Activated naive CD8-positive, alpha-beta T cell treated with anti-CD3 and anti-CD28 coated beads, Interleukin-2, amount 50 U/mL, for 16 hours (primary cell): ENCODE measurements at regions not wholly inside any gene's neighbourhood (a gene's known extent, or its start where the extent isn't known, plus 50 kb on each side); places are given as distances from the start of the nearest gene placed in this dataset.
"Not testable (repeated sequence)": the region's sequence is repeated elsewhere in the genome, so short reads cannot be mapped to it uniquely, and the experiment has no call there.

Experiments
- DNase-seq: peaks from one replicate; pipeline ENCODE4 v3.0.0-alpha.2; 2020; ENCODE audit warnings: low read depth, low spot score

DNA sequence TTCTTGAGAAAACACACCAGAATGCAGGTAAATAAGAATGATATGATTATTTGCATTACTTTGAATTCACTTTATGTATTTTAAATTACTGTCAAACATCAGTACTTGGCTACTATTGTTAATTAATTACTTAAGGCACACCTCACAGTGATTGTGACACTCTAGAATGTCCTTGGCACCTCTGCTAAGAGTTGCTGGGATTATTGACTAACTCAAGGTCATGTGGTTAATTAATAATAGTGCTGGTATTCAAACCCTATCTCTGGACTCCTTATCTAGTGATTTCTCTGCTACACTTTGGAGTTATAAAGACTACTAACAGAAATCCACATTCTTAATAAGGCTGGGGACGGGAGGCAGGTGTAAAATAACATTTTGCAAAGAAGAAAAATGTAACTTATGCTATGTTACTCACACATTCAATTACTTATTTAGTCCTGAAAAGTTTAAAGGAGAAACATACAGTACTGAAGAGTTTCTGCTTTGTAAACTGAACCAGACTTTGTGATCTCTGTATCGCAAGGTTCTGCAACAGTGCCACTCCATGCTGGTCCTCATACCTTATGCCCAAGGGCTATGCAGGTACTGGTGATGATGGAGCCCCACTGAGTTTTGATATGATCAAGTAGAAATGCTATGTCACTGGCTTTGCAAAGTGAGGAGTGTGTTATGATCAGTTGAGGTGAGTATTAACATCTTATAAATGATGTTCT, 242.7 kb downstream of the MID1IP1 start:
- DNase-seq: no peak

- DNase-seq: no peak
Measured at GRCh38 chrX:39047174-39047573, 245.9 kb downstream of the MID1IP1 start.

GRCh38 chrX:39049975-39050374, 248.7 kb downstream of the MID1IP1 start:
- DNase-seq: no peak

DNA sequence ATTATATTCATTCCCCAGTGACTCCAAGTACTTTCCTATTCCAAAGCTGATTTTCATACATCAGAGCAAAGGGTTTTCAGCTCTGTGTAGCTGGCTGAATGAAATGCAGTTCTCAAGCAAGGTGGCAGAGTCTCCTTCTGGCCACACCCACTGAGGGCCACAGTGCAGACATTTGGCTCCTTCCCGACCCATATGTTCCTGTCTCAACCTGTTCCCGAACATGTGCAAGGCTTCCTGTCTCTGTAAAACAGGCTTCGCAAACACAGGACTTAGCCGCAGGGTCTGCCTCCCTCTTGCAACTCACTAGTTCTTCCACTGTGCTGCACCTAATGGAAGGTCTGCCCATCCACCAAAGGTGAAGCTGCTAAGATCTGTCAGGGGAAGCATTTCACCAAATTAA, 249.2 kb downstream of the MID1IP1 start:
- DNase-seq: no peak

GRCh38 chrX:39052751-39053150, 251.5 kb downstream of the MID1IP1 start:
- DNase-seq: no peak

DNA sequence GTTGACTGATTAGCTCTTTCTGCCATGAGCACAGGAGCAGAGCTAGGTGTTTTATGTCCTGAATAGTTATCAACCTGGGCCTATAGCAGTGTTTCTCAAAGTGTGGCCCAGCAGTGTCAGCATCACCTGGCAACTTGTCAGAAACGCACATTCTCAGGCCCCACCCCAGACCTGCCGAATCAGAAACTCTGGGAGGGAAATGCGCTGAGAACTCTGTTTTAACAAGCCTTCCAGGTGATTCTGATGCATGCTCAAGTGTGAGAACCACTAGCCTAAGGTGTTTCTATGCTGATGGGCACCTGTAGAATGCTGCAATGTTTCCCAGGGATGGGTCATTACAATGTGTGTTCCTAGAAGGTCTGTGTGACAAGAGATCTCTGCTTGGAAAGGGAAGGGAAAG, 257.5 kb downstream of the MID1IP1 start:
- DNase-seq: no peak

DNA sequence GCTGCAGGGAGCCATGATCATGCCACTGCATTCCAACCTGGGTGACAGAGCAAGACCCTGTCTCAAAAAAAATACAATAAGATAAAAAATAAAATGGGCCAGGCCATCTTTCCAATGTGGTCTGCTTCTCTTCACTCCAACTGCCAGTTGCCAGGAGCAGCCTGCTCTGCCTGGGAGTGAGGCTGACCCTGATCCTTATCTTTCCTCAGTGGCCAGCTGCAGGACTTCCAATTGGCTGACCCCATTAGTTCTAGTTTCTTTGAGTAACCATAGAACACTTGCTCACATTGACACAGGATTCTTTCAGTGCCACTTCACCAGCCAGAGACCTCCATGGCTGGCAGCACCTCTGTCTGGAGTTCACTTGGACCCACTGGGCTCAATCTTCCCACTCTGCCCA, 258.6 kb downstream of the MID1IP1 start:
- DNase-seq: no peak

GRCh38 chrX:39063037-39063436, 261.8 kb downstream of the MID1IP1 start:
- DNase-seq: no peak

DNA sequence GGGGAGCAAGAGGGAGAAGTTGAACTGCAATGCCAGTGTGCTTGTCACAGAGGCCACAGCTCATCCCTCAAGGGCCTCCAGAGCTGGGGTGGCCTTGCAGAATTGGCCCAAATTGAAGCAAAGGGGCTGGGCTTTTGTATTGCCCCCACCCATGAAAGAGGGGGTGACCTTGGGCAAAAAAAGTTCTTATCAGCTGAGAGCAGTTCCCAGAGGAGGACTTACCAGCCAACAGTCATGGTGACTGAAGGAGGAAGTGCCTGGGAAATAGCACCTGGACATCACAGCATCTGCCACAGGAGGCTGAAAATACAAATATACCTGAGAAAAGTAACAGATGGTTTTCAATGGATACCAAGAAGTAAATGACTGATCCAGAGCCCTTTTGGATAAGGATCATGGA, 262.4 kb downstream of the MID1IP1 start:
- no peak for DNase-seq

GRCh38 chrX:39065051-39065871, 264.0 kb downstream of the MID1IP1 start:
- no peak for DNase-seq

- DNase-seq: no peak
Measured at GRCh38 chrX:39067866-39068265, 266.6 kb downstream of the MID1IP1 start.

DNA sequence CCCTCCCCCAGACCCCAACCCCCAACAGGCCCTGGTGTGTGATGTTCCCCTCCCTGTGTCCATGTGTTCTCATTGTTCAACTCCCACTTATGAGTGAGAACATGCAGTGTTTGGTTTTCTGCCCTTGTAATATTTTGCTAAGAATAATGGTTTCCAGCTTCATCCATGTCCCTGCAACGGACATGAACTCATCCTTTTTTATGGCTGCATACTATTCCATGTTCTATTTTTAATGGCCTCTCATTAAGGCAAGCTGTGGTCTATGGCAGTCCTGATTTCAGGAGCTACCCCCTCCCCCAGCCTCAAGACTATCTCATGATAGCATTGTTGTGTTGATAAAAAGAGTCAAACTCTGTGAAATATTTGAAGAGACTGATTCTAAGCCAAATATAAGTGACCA, 267.4 kb downstream of the MID1IP1 start:
- not testable (repeated sequence) for DNase-seq

- DNase-seq: no peak
Measured at GRCh38 chrX:39070009-39070408, 268.8 kb downstream of the MID1IP1 start.

- DNase-seq: no peak
Measured at GRCh38 chrX:39073131-39073530, 271.9 kb downstream of the MID1IP1 start.

DNA sequence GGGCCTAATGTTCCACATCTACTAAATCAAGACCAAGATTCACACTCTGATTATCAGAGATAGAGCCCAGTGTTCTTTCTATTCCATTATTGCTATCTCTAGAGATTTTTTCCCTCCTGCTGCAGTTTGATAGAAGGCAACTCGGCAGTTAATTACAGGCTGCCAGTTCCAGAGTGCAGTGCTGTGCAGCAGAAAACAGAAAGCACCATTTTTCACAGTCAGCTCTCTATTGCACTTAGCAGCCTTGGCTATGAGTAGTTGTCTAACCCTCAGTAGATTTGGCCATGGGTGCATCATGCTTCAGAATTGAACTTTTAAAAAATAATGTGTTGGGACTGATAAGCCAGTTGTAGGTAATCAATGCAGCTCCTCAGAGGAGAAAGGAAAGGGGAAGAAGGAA, 295.3 kb downstream of the MID1IP1 start:
- DNase-seq: no peak

DNA sequence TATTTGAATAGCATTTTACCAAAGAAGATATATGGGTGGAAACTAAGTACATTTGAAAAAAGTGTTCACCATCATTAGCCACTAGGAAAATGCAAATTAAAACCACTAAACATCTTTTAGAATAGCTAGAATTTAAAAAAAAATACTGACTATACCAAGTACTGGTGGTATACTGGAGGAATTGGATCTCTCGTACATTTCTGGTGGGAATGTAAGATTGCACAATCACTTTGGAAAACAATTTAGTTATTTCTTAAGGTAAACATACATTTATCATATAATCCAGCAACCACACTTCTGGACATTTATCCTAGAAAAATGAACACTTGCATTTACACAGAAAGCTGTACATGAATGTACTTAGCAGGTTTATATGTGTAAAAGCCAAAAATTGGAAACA, 303.5 kb downstream of the MID1IP1 start:
- DNase-seq: no peak

DNA sequence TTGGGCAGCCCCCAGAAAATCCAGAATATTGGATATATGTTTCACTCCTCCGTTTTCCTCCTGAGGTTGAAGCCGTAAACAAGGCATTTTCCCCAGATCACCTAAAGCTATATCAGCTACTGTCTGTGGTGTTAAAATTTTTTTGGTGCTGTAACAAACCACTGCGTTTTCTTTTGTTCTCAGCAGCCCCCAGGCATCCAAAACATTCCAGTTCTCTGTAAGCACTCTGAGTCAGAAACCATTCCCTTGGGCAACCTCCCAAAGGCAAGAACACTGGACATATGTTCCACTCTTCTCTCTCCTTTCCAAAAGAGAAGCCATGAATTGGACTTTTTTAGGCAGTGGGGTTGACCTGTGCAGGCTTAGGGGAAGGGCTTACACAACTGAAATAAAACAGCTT, 310.9 kb downstream of the MID1IP1 start:
- no peak for DNase-seq

GRCh38 chrX:39115166-39115565, 313.9 kb downstream of the MID1IP1 start:
- DNase-seq: no peak

DNA sequence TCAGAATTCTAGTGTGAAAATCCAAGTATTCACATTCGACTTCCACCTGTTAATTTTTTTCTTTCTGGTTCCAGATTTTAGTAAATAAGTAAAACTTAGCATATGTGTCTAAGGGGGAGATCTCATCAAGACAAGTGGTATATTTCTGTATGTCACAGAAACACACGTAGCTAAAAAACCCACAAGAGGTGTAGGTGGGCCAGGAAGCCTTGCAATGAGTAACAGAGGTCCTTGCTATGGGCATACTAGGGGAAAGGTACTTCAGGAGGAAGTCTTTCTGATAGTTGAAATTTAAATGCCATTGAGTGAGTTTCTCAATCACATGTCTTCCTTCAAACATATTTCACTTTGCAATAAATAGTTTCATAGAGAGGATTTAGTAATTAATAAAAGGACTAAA, 315.8 kb downstream of the MID1IP1 start:
- no peak for DNase-seq

GRCh38 chrX:39121903-39122302, 320.6 kb downstream of the MID1IP1 start:
- DNase-seq: no peak

GRCh38 chrX:39125834-39126233, 324.6 kb downstream of the MID1IP1 start:
- no peak for DNase-seq

- no peak for DNase-seq
Measured at GRCh38 chrX:39133971-39134370, 332.7 kb downstream of the MID1IP1 start.

- DNase-seq: no peak
Measured at GRCh38 chrX:39137363-39137954, 336.2 kb downstream of the MID1IP1 start.
